H1 (cell line): ENCODE measurements at regions not wholly inside any gene's neighbourhood (a gene's known extent, or its start where the extent isn't known, plus 50 kb on each side); places are given as distances from the start of the nearest gene placed in this dataset.

Experiments
- BACH1 ChIP-seq: IDR thresholded peaks from 2 replicates; pipeline ENCODE4 v1.6.1; 2012; ENCODE audit warnings: low read length, improper control_type of control experiment
- CTCF ChIP-seq, 3 experiments: IDR thresholded peaks; 1 replicate in 2 of 3; 2 replicates in 1 of 3; pipeline versions ENCODE4 v1.5.1 to v1.6.1; 2011; ENCODE audit warnings: low read length in 3 of 3, mild to moderate bottlenecking in 3 of 3, inconsistent platforms in 2 of 3, low read depth in 1 of 3, moderate library complexity in 1 of 3; ENCODE audit not compliant: insufficient read depth in 1 of 3; ENCODE audit errors: control extremely low read depth in 1 of 3
- SP1 ChIP-seq: IDR thresholded peaks from 2 replicates; pipeline ENCODE4 v1.6.1; 2011; ENCODE audit warnings: low read depth, low read length

GRCh38 chr12:59113831-59114615 lies 193.7 kb upstream of the LRIG3 start (continued):
- TF ChIP-seq CTCF (IDR thresholded peaks at IDR 0.05; ENCODE audit: control extremely low read depth in 1 of 3, insufficient read depth in 1 of 3, low read depth in 1 of 3, low read length in 3 of 3) (peak; percentile 53 to 90 (median 88)), SP1 (no peak), BACH1 (no peak)
